SHP77 treated with DMSO at 0.1 percent for 48 hours (cell line): ENCODE measurements at regions not wholly inside any gene's neighbourhood (a gene's known extent, or its start where the extent isn't known, plus 50 kb on each side); places are given as distances from the start of the nearest gene placed in this dataset.

Experiments used
- DNase-seq: peaks from one replicate; lab custom pipeline; 2025; lab: John Stamatoyannopoulos, UW

DNA sequence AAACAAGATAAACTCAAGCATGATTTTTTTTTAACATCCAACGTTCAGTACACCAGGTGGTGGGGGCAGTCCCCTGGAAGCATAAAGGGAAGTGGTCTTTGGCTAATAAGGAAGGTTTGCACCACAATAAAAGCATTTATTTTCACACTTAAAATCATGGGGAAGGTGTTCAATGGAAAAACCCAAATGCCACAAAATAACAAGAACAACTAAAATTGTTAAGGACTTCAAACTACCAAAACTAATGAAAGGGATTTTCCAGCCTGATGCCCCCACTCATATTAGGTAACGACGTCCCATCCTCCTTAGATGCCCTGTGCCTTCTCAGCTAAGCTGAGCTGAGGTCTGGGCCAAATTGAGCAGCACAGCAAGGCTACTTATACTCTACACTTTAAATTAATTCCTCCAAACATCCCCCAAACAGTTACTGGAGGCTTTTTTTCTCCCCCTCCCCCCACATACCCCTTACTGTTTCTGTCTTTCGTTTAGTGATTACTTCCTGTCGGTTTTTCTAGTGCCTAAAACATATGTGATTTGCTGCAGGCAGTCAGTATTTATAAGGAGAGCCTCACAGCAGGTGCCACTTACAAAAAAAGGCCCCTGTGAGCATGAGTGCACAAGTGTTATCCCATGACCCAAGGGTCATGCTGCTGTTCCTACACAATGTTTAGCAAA is 259.7 kb upstream of the ZNF608 start:
- DNase-seq = no peak

DNA sequence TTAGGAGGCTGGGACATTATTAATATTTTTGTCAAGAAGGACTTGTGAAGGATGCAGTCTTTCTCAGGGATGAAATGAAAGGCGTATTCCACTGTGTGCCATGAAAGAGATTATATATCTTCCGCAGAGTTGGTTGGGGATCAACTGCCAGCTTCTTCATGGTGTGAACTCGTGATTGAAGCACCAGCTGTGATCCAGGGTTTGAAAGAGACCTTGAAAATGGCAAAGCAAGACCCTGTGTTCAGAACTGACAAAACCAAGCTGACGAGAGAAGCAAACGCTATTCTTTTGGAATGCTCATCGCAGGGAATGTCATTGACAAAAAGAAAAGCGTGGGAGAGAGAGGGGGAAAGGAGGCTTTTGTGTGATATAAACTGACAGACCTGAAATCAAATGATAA is 263.9 kb upstream of the ZNF608 start:
- DNase-seq = no peak

DNA sequence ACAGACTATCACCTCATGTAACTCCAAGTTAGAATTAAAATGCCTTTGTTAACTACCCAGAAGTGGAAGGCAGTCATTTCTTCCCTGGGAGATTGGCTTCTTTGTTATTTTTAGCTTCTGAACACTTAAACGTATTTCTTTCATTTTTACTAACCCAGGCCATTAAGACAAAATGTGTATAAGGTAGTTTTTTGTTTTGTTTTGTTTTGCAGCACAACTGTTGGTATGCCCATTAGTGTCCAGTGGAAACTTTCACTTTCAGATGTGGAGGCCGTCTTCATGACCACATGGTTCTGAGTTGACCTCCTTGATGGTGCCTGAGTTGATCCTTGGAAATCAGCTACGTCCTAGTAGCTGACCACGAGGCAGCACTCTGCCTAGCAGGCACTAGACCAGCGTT is 264.6 kb upstream of the ZNF608 start:
- DNase-seq = no peak

DNA sequence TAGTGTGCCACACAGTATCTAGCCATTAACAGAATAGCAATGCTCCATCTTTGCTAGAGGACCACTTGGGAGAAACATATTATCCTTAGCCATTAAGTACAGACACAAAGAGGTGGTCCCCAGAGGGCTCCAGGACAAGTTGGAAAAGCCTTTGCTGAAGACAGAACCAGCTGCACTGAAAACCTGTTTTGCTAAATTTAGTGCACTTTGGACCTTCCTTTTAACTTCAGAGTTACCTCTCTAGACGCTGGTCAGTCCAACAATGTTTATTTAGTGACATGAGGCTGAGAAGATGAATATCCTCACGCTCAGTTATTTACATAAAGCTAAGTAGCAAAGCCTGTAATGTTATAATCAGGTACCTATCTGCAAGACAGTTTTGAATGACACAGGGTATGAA is 265.0 kb upstream of the ZNF608 start:
- no peak for DNase-seq

- DNase-seq = no peak
Observed at GRCh38 chr5:125011947-125012346, 265.5 kb upstream of the ZNF608 start.

DNA sequence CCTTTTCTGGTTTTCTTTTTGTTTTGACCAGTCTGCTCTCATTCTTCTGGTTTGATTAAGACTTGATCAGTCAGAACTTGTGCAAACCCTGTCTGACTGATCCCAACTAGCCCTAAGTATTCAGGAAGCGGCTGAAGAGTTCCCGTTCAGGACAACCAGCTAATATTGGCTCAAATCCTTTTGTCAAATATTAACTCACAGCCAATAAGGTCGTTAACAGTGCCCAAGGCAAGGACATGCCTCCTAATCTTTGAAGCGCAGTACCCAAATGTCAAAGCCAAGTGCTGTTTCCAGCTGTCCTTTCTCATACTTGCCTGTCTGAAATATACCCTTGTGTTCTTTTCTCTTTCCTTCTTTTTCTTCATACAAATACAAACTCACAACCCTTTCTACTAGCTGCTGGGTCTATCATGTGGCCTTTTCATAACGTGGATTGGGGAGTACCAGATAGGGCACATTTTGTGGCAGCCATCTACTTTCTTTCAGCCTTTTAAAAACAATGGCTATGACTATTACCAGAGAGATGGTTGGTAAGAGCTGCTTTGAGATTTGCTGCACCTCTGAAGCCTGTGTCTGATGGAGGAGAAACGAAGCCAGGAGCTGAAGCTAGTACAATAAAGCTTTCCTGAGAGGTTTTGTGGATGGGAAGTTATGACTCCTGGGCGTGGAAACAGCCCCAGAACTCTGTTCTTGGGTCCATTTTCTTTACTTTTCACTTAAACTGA is 266.4 kb upstream of the ZNF608 start:
- DNase-seq = no peak

GRCh38 chr5:125014202-125014601 is 267.8 kb upstream of the ZNF608 start:
- no peak for DNase-seq

DNA sequence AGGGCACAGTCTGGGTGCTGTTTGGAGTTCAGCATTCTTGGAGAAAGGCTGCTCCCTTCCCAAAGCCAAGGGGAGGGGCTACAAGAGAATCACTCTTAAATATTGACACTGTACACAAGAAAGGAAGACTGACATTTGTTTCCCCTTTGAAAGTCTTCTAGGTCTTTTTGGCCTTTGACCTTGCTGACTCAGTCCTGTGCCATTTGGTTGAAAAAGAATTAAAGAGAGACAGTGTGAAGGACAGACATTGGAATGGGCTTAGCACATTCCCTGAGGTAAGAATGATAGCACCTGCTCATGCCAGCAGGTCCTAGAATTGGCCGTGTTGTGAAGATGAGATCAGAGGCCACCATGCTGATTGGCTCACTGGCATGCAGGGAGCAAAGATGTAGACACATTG is 271.4 kb upstream of the ZNF608 start:
- DNase-seq = no peak

- DNase-seq = no peak
Observed at GRCh38 chr5:125023673-125024072, 277.2 kb upstream of the ZNF608 start.

DNA sequence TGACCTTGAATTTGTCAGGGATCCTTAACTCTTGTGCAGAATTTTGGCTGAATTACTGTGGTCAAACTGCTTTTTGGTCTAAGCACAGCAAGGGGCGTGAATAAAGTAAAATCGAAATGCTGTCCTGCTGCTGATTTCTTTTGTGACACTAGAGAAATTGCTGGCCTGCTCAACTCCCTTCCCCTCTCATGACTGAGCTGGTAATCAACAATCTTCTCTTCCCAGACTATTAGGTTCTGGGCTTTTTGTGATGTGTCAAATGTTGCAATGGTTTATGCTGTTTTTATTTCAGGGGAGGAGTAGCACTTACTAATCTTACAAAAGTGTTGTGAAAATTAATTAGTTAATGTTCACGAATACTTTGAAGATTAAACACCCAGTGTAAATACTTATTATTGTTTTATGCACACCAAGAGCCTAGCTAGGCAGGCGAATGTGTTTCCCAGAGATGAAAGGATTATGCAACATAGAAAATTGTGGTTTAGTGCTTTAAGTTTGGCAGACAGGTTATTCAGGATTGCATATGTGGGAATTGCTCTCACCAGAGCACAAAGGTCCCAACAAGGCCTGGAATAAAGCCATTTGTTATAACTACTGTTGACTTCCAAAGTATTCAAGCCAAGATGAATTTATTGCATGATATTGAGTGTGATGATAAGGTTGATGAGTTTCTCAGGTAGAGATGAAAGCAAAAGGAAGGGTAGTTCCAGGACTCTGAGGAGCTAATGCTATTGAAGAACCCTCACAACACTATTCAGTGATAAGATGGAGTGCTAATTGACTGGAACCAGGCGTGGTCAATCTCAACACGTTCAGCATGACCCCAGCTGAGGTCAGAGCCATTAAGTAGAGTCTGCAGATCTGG is 280.7 kb upstream of the ZNF608 start:
- no peak for DNase-seq

- no peak for DNase-seq
Observed at GRCh38 chr5:125032286-125032685, 285.8 kb upstream of the ZNF608 start.

DNA sequence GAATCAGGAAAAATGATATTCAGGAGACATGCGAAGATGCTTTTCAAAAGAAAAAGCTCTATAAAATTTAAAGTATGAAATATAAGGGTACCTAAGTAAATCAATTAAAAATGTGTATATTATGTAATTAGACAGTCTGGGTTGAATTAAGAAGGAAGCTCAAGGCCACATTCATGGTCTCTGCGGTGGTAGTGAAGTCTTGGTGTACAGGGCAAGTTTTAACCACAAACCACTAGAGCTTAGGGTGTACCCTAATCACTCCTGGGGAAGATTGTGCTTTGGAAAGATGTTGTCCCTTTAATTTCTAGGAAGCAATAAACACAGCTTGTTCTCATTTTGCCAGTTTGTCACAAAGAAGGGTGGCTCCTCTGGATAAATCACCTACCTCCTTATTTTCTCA is 287.2 kb upstream of the ZNF608 start:
- DNase-seq = no peak

GRCh38 chr5:125034331-125034730 is 287.9 kb upstream of the ZNF608 start:
- no peak for DNase-seq

DNA sequence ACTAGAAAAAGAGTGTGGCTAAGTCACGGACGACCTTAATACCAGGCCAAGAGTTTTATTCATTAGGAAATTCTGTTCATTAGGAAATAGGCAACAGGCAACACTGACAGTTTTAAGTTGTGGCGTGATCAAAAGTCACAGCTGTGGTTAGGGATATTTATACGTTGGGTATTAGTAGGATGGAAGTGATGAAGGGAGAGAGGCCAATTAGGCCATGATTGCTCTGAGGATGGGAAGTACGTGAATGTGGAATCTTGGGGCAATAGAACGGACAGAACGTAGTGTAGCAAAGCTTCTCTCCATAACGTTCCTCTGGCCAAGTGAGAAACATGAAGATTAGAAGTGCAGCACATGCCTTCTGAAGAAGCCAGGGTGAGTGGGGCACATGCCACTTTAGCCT is 290.1 kb upstream of the ZNF608 start:
- DNase-seq = no peak

- DNase-seq = no peak
Observed at GRCh38 chr5:125037020-125037419, 290.6 kb upstream of the ZNF608 start.

DNA sequence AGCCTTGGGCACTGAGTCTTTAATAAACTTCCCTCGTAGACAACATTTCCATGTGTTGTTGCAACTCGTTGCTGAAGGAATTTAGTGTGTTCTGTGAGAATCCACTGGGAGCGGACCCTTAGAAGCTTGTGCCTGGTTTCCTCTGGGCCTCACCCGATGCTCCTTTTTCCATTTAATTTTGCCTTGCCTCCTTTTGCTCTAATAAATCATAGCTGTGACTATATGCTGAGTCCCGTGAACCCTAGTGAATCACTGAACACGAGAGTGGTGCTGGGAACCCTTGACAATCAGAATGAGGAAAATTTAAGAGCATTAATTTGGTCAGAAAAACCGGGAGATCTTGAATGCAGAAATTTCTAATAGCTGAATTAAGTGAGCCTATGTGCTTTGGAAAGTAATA is 291.1 kb upstream of the ZNF608 start:
- no peak for DNase-seq

DNA sequence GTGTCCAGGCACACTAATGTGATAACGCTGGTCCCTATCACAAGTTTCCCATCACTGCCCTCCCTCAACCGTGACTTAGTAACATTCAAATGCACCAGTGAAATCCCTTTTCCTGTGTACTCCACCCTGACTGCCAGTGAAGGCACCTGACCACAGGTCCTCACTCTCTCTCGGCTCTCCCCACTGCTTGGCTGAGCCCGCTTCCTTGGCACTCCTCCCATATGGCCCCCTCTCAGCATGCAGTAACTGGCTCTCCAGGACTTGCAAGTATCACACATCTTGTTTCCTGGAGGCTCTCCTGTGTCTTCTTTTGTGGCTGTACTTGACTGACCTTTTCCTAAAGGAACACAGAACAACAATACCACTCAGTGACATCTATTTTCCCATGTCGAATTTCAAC is 292.0 kb upstream of the ZNF608 start:
- DNase-seq = no peak

DNA sequence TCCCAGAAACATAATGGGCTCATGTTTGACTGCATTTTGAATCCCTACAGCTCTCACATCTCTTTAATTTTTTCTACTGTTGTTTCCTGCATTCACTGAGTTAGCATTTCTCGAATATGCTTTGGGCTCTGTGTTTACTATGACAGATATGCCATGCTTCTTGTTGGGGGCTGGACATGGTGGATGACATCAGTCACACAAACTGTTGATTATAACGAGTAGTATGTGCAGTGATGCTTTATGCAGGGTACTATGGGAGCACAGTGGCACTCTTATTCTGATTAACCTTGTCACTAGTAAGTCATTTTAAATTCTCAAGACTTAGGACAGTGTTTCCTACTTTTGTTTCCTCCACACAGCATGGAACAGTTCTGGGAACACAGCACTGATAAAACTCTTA is 295.4 kb upstream of the ZNF608 start:
- no peak for DNase-seq

GRCh38 chr5:125042261-125042890 is 295.9 kb upstream of the ZNF608 start:
- DNase-seq = no peak

DNA sequence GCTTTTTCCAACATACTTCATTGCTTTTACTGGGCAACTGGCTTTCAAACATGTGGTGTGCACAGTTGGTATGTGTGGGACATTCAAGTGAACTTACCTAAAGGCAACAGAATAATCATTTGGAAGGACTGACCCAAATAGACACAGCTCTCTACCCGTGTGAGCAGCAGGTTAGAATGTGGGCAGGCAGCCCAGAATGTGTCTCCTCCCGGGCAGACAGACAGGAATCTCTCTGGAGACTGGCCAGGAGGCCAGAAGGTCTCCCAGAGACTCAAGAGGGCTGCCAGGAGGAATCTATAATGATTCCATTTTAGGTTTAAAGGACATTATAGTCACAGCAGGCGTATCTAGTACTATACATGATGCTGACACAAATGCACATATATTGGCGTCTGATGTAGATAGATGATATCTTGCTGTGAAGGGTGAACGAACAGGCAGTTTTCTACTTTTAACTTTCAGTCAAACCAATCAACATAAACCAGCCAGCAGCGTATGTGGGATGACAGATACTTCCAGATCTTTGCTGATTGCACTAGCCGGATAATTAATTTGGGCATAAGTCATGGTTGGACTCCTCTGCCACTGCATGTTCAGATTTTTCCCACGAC is 297.4 kb upstream of the ZNF608 start:
- peak; percentile 55 for DNase-seq

- DNase-seq = no peak
Observed at GRCh38 chr5:125044491-125045282, 298.2 kb upstream of the ZNF608 start.
